Motor neuron (in vitro differentiated cells): ENCODE measurements at regions not wholly inside any gene's neighbourhood (a gene's known extent, or its start where the extent isn't known, plus 50 kb on each side); places are given as distances from the start of the nearest gene placed in this dataset.
"Not testable (repeated sequence)": the region's sequence is repeated elsewhere in the genome, so short reads cannot be mapped to it uniquely, and the experiment has no call there.

Experiments
- ATAC-seq, 8 experiments: fragments of 200-7000 bp; cut with Tn5 transposase; replicated peaks in 6 of 8; 2 replicates each; pipeline ENCODE4 v1.8.0; 2021; ENCODE audit warnings: mild to moderate bottlenecking in 8 of 8, moderate library complexity in 8 of 8
- H3K27ac ChIP-seq, 2 donors: fragments of 250-450 bp; sonication (Bioruptor Pico); 2 replicates each; pipeline ENCODE4 v1.9.0; 2021; ENCODE audit warnings: antibody characterized with exemption in 2 of 2, mild to moderate bottlenecking in 2 of 2, moderate library complexity in 1 of 2
- H3K4me1 ChIP-seq, 2 donors: fragments of 250-450 bp; sonication (Bioruptor Pico); replicated peaks in 1 of 2; 2 replicates each; pipeline ENCODE4 v1.6.1; 2021; ENCODE audit warnings: antibody characterized with exemption in 2 of 2, mild to moderate bottlenecking in 2 of 2, moderate library complexity in 1 of 2
- H3K4me3 ChIP-seq, 5 donors: fragments of 250-450 bp; sonication (Bioruptor Pico); 2 replicates each; pipeline ENCODE4 v1.9.0; 2021; ENCODE audit warnings: antibody characterized with exemption in 5 of 5, mild to moderate bottlenecking in 5 of 5, moderate library complexity in 4 of 5
- WGBS, 10 experiments: fragments of 450-650 bp; shearing (Covaris generic); methylation state at CpG; one replicate each; pipeline ENCODE4 v1.0.0; 2022; 5-methylcytosine and 5-hydroxymethylcytosine counted together
- in situ Hi-C, 9 experiments: fragments of 400-800 bp; cut with MboI; loops; one replicate each; pipeline ENCODE4 v1.15.0; 2021; ENCODE audit warnings: low sequenced_read_pairs in 9 of 9, low pct_unique_long_range_greater_than_20kb in 2 of 9; ENCODE audit not compliant: unreplicated experiment in 9 of 9

GRCh38 chr12:23236066-23236780, 611.3 kb downstream of the ETNK1 start:
- 2 to 94% (median 80%) methylated on average over 2 to 7 of the region's 7 CpGs for WGBS, 10 experiments
- peak in 1 of 8 experiments; percentile 25 for ATAC-seq
- H3K4me3 ChIP-seq: no peak overlapping the region
- in situ Hi-C loops: no loop called here
- no peak overlapping the region for H3K27ac ChIP-seq
- H3K4me1 ChIP-seq: no peaks in the 10 kb centered on the region

DNA sequence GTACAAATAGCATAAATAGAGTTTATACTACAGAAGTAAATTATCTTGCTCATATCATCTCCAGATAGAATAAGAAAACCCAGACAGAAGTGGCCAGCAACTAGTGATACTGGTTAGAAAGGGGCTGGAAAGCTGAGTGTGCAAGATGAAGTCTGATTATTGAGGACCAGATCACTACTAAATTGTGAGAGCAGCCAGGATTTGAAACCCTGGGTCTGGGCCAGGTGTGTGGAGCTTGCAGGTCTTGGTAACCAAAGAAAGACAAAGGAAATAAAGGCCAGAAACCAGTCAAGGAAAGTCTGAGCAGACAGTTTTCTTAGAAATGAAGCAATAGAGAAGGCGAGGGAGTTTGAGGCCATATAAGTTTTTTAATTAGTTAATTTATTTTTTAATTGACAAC, 611.8 kb downstream of the ETNK1 start:
- no peaks in the 10 kb centered on the region for H3K4me1 ChIP-seq
- 88 to 100% (median 95%) methylated on average over 1 of the region's 1 CpG; no CpG with 5 or more reads in 4 of the 10 experiments for WGBS, 10 experiments
- no peak overlapping the region for H3K4me3 ChIP-seq
- in situ Hi-C loops: no loop called here
- no peak overlapping the region for H3K27ac ChIP-seq
- no peak for ATAC-seq

- H3K27ac ChIP-seq: no peak overlapping the region
- no peak overlapping the region for H3K4me3 ChIP-seq
- 0 to 100% (median 65%) methylated on average over 1 to 3 of the region's 3 CpGs; no CpG with 5 or more reads in 2 of the 10 experiments for WGBS, 10 experiments
- in situ Hi-C loops: no loop called here
- H3K4me1 ChIP-seq: no peaks in the 10 kb centered on the region
- peak in 1 of 8 experiments; percentile 61 for ATAC-seq
Observed at GRCh38 chr12:23238190-23238589, 613.2 kb downstream of the ETNK1 start.

DNA sequence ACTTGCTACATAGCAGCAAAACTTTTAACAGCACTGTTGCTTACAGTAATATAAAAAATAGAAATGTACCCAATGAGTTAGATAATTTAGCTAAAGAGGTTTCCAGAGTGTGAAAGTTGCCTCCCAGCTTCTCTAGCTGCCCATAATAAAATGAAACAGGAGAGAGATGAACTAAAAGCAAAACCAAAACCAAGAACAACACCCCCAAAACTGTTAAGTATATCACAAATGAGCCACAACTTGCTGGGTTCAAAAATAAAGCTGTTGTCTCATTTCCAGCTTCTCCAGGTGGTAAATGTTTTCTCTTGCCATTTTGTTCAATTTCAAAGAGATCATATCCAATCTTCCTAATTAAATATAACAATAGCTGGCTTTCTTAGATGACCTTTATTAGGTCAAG, 614.0 kb downstream of the ETNK1 start:
- no peak for ATAC-seq
- in situ Hi-C loops: no loop called here
- no peak overlapping the region for H3K4me3 ChIP-seq
- no peak overlapping the region for H3K27ac ChIP-seq
- H3K4me1 ChIP-seq: no peaks in the 10 kb centered on the region

DNA sequence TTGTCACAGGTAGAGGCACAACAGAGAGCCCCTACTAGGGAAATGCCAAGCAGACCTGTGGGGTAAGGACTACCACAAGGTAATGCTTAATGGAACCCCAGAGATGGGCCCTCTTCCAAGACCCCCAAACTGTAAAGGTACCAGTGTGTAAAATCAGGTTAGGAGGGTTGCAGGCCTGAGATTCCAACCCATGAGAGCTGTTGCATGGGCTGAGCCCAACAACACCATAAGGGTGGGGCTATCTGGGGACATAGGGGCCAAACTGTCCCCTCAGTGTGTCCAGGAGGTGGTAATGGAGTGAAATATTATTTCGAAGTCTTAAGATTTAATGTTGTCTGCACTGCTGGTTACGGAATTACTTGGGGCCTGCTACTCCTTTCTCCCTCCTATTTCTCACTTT, 620.2 kb downstream of the ETNK1 start:
- in situ Hi-C loops: no loop called here
- no peak overlapping the region for H3K27ac ChIP-seq

GRCh38 chr12:23253191-23253590, 628.2 kb downstream of the ETNK1 start:
- in situ Hi-C loops: no loop called here
- no peak for ATAC-seq
- H3K27ac ChIP-seq: no peak overlapping the region
- H3K4me1 ChIP-seq: no peaks in the 10 kb centered on the region
- H3K4me3 ChIP-seq: no peak overlapping the region
- 33 to 100% (median 94%) methylated on average over 1 to 4 of the region's 4 CpGs; no CpG with 5 or more reads in 3 of the 10 experiments for WGBS, 10 experiments

More for the DNA sequence above, 620.2 kb downstream of the ETNK1 start:
- Histone ChIP-seq H3K4me1 (no peaks in the 10 kb centered on the region), H3K4me3 (no peak overlapping the region)
- ATAC-seq: no peak
- WGBS, 10 experiments: 0 to 100% (median 100%) methylated on average over 1 to 2 of the region's 2 CpGs; no CpG with 5 or more reads in 4 of the 10 experiments

GRCh38 chr12:23253910-23254309, 628.9 kb downstream of the ETNK1 start:
- ATAC-seq, H3K4me1 ChIP-seq, H3K4me3 ChIP-seq, H3K27ac ChIP-seq, in situ Hi-C loops: not testable (repeated sequence)
- whole genome bisulfite sequencing, 10 experiments: 13 to 100% (median 83%) methylated on average over 1 to 6 of the region's 6 CpGs; no CpG with 5 or more reads in 1 of the 10 experiments

- Histone ChIP-seq H3K4me3 (no peak overlapping the region), H3K4me1 (peaks cover 0 to 9% of the 10 kb centered on the region in 2 donors), H3K27ac (no peak overlapping the region)
- 0 to 100% (median 91%) methylated on average over 1 of the region's 1 CpG; no CpG with 5 or more reads in 3 of the 10 experiments for WGBS, 10 experiments
- in situ Hi-C loops: no loop called here
- no peak for ATAC-seq
Observed at GRCh38 chr12:23259558-23259957, 634.6 kb downstream of the ETNK1 start.

- H3K4me3 ChIP-seq: no peak overlapping the region
- WGBS, 10 experiments: 8 to 93% (median 83%) methylated on average over 2 to 4 of the region's 4 CpGs; no CpG with 5 or more reads in 1 of the 10 experiments
- H3K27ac ChIP-seq: no peak overlapping the region
- in situ Hi-C loops: no loop called here
- H3K4me1 ChIP-seq: peaks cover 0 to 9% of the 10 kb centered on the region in 2 donors
- ATAC-seq: no peak
Observed at GRCh38 chr12:23262670-23263069, 637.7 kb downstream of the ETNK1 start.

DNA sequence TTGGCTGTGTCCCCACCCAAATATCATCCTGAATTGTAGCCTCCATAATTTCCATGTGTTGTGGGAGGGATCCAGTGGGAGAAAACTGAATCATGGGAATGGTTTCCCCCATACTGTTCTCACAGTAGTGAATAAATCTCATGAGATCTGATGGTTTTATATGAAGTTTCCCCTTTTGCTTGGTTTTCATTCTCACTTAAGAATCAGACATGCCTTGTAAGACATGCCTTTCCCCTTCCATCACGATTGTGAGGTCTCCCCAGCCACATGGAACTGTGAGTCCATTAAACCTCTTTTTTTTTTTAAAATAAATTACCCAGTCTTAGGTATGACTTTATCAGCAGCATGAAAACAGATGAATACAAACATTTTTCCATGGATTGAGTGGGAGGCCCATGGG, 652.9 kb downstream of the ETNK1 start:
- 0 to 100% (median 63%) methylated on average over 1 of the region's 1 CpG; no CpG with 5 or more reads in 2 of the 10 experiments for WGBS, 10 experiments
- in situ Hi-C loops: no loop called here
- Histone ChIP-seq H3K27ac (no peak overlapping the region), H3K4me1 (no peaks in the 10 kb centered on the region), H3K4me3 (no peak overlapping the region)
- no peak for ATAC-seq

DNA sequence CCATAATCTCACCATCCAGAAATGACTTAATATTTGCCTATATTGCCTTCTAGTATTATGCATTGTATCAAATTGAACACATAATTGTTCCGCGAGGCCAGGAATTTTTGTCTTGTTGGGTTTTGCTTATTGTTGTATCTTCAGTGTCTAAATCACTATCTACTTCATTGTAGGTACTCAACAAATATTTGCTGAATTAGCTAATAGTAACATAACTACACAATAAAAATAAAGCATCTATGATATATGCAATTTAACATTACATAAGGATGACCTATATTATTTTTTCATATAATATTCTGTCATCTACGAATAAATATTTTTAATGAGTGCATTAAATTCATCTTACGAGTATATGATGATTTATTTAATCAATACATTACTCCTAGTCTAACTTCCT, 656.3 kb downstream of the ETNK1 start:
- 36 to 100% (median 91%) methylated on average over 2 to 4 of the region's 4 CpGs; no CpG with 5 or more reads in 1 of the 10 experiments for WGBS, 10 experiments
- no peak for ATAC-seq
- in situ Hi-C loops: no loop called here

GRCh38 chr12:23282701-23283100, 657.7 kb downstream of the ETNK1 start:
- Histone ChIP-seq H3K27ac (no peak overlapping the region), H3K4me3 (no peak overlapping the region), H3K4me1 (no peaks in the 10 kb centered on the region)
- no peak for ATAC-seq
- in situ Hi-C loops: no loop called here

More for the DNA sequence above, 656.3 kb downstream of the ETNK1 start:
- H3K4me3 ChIP-seq: no peak overlapping the region
- H3K27ac ChIP-seq: no peak overlapping the region
- no peaks in the 10 kb centered on the region for H3K4me1 ChIP-seq

GRCh38 chr12:23285764-23286530, 661.0 kb downstream of the ETNK1 start:
- H3K27ac ChIP-seq, in situ Hi-C loops, ATAC-seq, H3K4me3 ChIP-seq, H3K4me1 ChIP-seq: not testable (repeated sequence)
- 77 to 100% (median 100%) methylated on average over 1 to 5 of the region's 57 CpGs; no CpG with 5 or more reads in 6 of the 10 experiments for WGBS, 10 experiments
